ENCODE measurements at regions not wholly inside any gene's neighbourhood (a gene's known extent, or its start where the extent isn't known, plus 50 kb on each side); places are given as distances from the start of the nearest gene placed in this dataset.
"Not testable (repeated sequence)": the region's sequence is repeated elsewhere in the genome, so short reads cannot be mapped to it uniquely, and the experiment has no call there.

DNA sequence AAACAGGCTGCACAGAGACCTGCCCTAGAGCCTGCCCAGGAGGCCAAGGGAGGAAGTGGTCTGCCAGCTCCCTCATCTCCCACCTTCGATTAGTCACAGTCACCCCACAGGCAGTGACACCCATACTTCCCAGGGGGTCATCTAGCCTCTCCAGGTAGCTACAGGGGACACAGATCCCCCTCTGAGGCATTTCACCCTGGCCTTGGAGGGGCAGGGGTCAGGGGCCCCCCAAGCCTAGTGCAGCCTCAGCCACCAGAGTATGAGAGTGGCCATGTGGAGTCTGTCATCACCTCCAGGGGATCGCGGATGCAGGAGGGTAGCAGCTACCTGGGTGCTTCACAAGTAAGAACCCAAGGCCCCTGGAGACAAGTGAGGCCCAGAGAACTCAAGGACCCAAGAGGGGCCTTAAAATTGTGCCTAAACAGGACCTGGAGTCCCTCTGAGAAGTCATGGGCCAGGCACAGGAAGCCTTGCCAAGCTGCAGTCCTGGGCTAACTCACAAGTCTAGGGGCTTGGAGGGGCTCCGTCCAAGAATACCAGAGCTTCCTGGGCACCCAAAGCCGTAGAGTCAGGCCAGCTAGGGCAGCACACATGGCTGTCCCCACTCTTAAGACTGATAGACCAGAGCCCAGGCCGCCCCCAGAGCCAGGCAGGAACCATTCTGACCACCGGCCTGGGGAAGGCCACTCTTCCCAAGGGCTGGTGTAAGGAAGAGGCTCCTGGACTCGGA, 354.3 kb upstream of the ID2 start:
- Histone ChIP-seq H3K4me2 (ENCODE audit: low read depth, low read length, poor library complexity, severe bottlenecking) (no peak overlapping the region), H2AFZ (ENCODE audit: low read length) (no peak overlapping the region), H3K79me2 (ENCODE audit: low read length) (no peaks in the 10 kb centered on the region), H3K27me3 (ENCODE audit: low read length) (no peaks in the 10 kb centered on the region), H3K9me3 (ENCODE audit: low read length) (no peaks in the 10 kb centered on the region), H3K4me1 (ENCODE audit: low read length) (peaks cover 6% of the 10 kb centered on the region), H4K20me1 (ENCODE audit: insufficient read depth, low read depth, low read length) (no peaks in the 10 kb centered on the region), H3K4me3 (ENCODE audit: low read length) (no peak overlapping the region), H3K9me2 (replicated peaks; ENCODE audit: insufficient read depth, low read length) (no peaks in the 10 kb centered on the region), H3K9ac (ENCODE audit: low read length) (no peak overlapping the region), H3K27ac (ENCODE audit: low read length) (no peak overlapping the region), H3K36me3 (ENCODE audit: insufficient read depth, low read length) (no peaks in the 10 kb centered on the region)
- DNase-seq = no peak

DNA sequence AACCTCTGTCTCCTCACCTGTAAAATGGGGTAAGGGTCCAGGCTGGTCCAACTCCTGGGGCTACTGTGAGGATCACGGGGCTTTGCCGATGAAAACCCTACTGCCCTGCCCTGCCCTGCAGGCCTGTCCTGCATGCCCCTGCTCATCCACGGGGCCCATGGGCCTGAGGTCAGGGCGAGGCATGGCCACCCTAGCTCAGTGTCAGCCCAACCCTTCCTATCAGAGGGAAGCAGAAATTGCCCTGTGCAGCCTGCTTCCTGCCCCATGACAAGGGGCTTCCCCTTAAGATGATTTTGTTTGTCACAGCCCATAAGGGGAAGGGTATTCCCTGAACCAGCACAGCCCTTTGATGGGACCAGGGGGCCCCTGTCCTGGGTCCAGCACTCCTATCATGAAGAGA, 353.6 kb upstream of the ID2 start:
- Histone ChIP-seq H2AFZ (ENCODE audit: low read length) (no peak overlapping the region), H3K9me2 (replicated peaks; ENCODE audit: insufficient read depth, low read length) (no peaks in the 10 kb centered on the region), H4K20me1 (ENCODE audit: insufficient read depth, low read depth, low read length) (no peaks in the 10 kb centered on the region), H3K9ac (ENCODE audit: low read length) (no peak overlapping the region), H3K4me3 (ENCODE audit: low read length) (no peak overlapping the region), H3K27me3 (ENCODE audit: low read length) (no peaks in the 10 kb centered on the region), H3K9me3 (ENCODE audit: low read length) (no peaks in the 10 kb centered on the region), H3K27ac (ENCODE audit: low read length) (no peak overlapping the region), H3K79me2 (ENCODE audit: low read length) (no peaks in the 10 kb centered on the region), H3K4me1 (ENCODE audit: low read length) (peaks cover 6% of the 10 kb centered on the region), H3K36me3 (ENCODE audit: insufficient read depth, low read length) (no peaks in the 10 kb centered on the region), H3K4me2 (ENCODE audit: low read depth, low read length, poor library complexity, severe bottlenecking) (no peak overlapping the region)
- no peak for DNase-seq

DNA sequence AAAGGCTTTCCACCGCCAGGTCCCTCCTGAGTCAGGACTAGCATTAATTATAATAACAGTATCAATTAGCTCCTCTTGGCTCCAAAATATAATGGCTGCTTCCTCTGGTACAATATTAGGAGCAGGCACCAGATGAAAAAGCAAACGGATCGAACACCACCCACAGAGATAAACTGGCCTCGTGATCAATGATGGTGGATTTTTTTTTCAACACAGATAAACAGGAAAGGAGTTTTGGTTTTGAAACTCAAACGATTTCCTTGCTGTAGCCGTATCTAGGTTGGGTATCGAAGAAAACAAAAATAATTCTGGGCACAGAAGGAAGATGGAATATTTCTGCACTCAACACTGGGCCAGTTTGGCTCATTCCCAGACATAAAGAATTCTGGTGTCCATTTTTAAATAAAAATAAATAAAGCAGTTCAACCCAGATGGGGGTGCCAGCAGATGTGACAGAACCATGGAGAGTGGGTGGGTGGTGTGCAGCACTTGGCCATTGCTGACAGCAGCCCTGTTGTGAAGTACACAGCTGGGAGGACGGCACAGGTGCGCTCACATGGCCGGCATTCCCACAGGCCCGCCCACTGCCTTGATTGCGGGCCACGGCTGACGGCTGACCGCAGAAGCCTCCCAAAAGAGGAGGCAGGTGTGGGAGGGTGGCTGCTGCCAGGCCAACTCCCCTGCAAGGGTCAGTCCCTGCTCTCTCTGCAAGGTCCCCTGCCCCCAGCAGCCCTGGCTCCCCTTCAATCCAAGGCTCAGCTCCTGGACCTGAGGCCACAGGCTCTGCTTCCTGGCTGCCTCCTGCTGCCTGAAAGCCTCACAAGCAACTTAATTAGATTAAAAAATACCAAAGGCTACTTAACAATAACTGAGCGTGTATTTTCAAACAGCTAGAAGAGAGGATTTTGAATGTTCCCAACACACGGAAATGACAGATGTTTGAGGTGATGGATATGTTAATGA, 351.9 kb upstream of the ID2 start:
- Histone ChIP-seq H3K9me3 (ENCODE audit: low read length) (no peaks in the 10 kb centered on the region), H3K27me3 (ENCODE audit: low read length) (no peaks in the 10 kb centered on the region), H2AFZ (ENCODE audit: low read length) (no peak overlapping the region), H3K27ac (ENCODE audit: low read length) (no peak overlapping the region), H3K9me2 (replicated peaks; ENCODE audit: insufficient read depth, low read length) (no peaks in the 10 kb centered on the region), H3K4me1 (ENCODE audit: low read length) (peaks cover 6% of the 10 kb centered on the region), H3K4me3 (ENCODE audit: low read length) (no peak overlapping the region), H3K9ac (ENCODE audit: low read length) (no peak overlapping the region), H3K4me2 (ENCODE audit: low read depth, low read length, poor library complexity, severe bottlenecking) (no peak overlapping the region), H3K36me3 (ENCODE audit: insufficient read depth, low read length) (no peaks in the 10 kb centered on the region), H3K79me2 (ENCODE audit: low read length) (no peaks in the 10 kb centered on the region), H4K20me1 (ENCODE audit: insufficient read depth, low read depth, low read length) (no peaks in the 10 kb centered on the region)
- DNase-seq = no peak

DNA sequence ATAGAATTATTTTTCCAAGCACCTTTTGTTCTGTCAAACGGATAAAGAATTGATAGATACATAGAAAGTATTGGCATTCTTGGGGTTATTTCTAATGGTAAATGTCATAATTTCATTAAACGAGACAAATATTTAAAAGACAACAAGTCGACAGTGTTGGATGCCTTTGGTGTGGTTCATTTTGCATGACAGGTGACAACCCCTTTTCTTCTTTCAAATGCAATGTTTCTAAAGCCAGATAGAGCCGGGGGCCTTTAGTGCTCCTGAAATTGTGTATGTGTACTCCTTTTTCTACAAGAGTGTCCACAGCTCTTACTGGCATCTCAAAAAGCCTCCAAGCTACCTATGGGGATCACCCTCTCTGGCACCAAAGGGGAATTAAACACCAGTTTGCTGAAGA, 350.8 kb upstream of the ID2 start:
- Histone ChIP-seq H3K27me3 (ENCODE audit: low read length) (no peaks in the 10 kb centered on the region), H3K9me2 (replicated peaks; ENCODE audit: insufficient read depth, low read length) (no peaks in the 10 kb centered on the region), H3K9ac (ENCODE audit: low read length) (no peak overlapping the region), H3K4me1 (ENCODE audit: low read length) (peaks cover 6% of the 10 kb centered on the region), H3K79me2 (ENCODE audit: low read length) (no peaks in the 10 kb centered on the region), H3K9me3 (ENCODE audit: low read length) (no peaks in the 10 kb centered on the region), H3K36me3 (ENCODE audit: insufficient read depth, low read length) (no peaks in the 10 kb centered on the region), H3K27ac (ENCODE audit: low read length) (no peak overlapping the region), H3K4me2 (ENCODE audit: low read depth, low read length, poor library complexity, severe bottlenecking) (no peak overlapping the region), H4K20me1 (ENCODE audit: insufficient read depth, low read depth, low read length) (no peaks in the 10 kb centered on the region), H3K4me3 (ENCODE audit: low read length) (no peak overlapping the region), H2AFZ (ENCODE audit: low read length) (no peak overlapping the region)
- no peak for DNase-seq

DNA sequence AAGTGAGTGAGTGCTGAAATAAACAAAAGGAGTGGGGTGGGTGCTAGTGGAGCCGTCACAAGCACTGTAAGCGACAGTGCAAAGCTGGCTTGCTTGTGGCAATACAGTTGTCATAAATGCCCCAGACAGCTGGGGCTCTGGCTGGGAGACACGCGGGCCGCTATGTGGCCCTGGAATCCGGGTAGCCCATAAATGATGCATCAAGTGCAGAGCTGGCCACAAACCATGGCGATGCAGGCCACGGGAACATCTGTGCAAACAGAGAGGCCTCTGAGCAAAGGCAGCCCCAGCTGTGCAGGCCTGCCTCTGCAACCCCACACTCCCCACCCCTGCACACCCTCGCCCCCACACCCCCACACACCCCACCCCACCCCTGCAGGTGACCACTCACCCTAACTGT, 349.2 kb upstream of the ID2 start:
- no peak overlapping the region for H3K4me2 ChIP-seq (ENCODE audit: low read depth, low read length, poor library complexity, severe bottlenecking)
- H4K20me1 ChIP-seq (ENCODE audit: insufficient read depth, low read depth, low read length) = no peaks in the 10 kb centered on the region
- no peaks in the 10 kb centered on the region for H3K36me3 ChIP-seq (ENCODE audit: insufficient read depth, low read length)
- H3K4me1 ChIP-seq (ENCODE audit: low read length) = peaks cover 6% of the 10 kb centered on the region
- no peaks in the 10 kb centered on the region for H3K27me3 ChIP-seq (ENCODE audit: low read length)
- no peaks in the 10 kb centered on the region for H3K9me2 ChIP-seq (replicated peaks; ENCODE audit: insufficient read depth, low read length)
- no peak overlapping the region for H3K9ac ChIP-seq (ENCODE audit: low read length)
- H3K9me3 ChIP-seq (ENCODE audit: low read length) = no peaks in the 10 kb centered on the region
- H3K4me3 ChIP-seq (ENCODE audit: low read length) = no peak overlapping the region
- no peak for DNase-seq
- no peaks in the 10 kb centered on the region for H3K79me2 ChIP-seq (ENCODE audit: low read length)
- no peak overlapping the region for H3K27ac ChIP-seq (ENCODE audit: low read length)
- no peak overlapping the region for H2AFZ ChIP-seq (ENCODE audit: low read length)

DNA sequence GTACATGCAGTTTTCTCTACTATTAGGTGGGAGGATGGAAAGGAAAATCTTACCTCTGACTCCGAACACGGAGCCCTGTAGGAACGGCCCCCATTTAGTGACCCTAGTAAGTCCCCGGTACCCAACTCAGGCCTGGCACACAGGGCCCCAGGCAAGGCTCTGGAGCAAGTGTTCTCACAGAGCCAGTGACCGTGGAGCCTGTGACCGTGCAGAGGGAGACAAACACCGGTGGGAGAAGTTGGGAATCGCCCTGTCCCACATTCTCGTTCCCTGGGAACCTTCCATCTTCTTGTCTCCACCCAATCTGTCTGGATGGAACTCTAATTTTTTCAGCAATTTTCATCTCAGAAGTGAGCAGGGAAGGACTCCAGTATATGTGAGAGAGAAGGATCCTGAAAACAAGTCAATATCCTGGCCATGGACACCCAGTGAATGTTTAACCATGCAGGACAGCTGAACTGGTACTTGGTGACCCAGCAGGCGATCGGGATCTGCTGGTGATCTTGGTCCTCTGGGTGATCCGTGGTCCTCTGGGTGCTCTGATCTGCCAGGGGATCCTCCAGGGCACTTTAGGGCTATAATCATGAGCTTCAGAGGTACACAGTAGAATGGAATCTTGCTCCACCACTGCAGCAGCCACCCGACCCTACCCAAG, 348.6 kb upstream of the ID2 start:
- Histone ChIP-seq H3K9me3 (ENCODE audit: low read length) (no peaks in the 10 kb centered on the region), H3K4me2 (ENCODE audit: low read depth, low read length, poor library complexity, severe bottlenecking) (no peak overlapping the region), H3K9me2 (replicated peaks; ENCODE audit: insufficient read depth, low read length) (no peaks in the 10 kb centered on the region), H3K27ac (ENCODE audit: low read length) (no peak overlapping the region), H3K4me1 (ENCODE audit: low read length) (peaks cover 6% of the 10 kb centered on the region), H2AFZ (ENCODE audit: low read length) (no peak overlapping the region), H3K27me3 (ENCODE audit: low read length) (no peaks in the 10 kb centered on the region), H3K79me2 (ENCODE audit: low read length) (no peaks in the 10 kb centered on the region), H3K9ac (ENCODE audit: low read length) (no peak overlapping the region), H3K4me3 (ENCODE audit: low read length) (no peak overlapping the region), H4K20me1 (ENCODE audit: insufficient read depth, low read depth, low read length) (no peaks in the 10 kb centered on the region), H3K36me3 (ENCODE audit: insufficient read depth, low read length) (no peaks in the 10 kb centered on the region)
- no peak for DNase-seq

DNA sequence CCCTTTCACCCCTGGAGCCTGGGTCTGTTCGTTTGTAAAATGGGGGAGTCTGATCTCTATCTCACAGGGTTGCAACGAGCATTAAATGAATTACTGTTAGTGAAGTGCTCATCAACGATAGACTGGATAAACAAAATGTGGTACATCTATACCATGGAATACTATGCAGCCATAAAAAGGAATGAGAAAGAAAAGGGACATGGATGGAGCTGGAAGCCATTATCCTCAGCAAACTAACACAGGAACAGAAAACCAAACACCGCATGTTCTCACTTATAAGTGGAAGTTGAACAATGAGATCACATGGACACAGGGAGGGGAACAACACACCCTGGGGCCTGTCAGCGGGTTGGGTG, 348.0 kb upstream of the ID2 start:
- not testable (repeated sequence) for H3K27ac ChIP-seq (ENCODE audit: low read length); H3K4me2 ChIP-seq (ENCODE audit: low read depth, low read length, poor library complexity, severe bottlenecking); H3K79me2 ChIP-seq (ENCODE audit: low read length); H3K4me1 ChIP-seq (ENCODE audit: low read length); H3K9ac ChIP-seq (ENCODE audit: low read length); H3K9me3 ChIP-seq (ENCODE audit: low read length); H2AFZ ChIP-seq (ENCODE audit: low read length); H3K27me3 ChIP-seq (ENCODE audit: low read length); H4K20me1 ChIP-seq (ENCODE audit: insufficient read depth, low read depth, low read length); DNase-seq; H3K36me3 ChIP-seq (ENCODE audit: insufficient read depth, low read length); H3K4me3 ChIP-seq (ENCODE audit: low read length); H3K9me2 ChIP-seq (replicated peaks; ENCODE audit: insufficient read depth, low read length)

DNA sequence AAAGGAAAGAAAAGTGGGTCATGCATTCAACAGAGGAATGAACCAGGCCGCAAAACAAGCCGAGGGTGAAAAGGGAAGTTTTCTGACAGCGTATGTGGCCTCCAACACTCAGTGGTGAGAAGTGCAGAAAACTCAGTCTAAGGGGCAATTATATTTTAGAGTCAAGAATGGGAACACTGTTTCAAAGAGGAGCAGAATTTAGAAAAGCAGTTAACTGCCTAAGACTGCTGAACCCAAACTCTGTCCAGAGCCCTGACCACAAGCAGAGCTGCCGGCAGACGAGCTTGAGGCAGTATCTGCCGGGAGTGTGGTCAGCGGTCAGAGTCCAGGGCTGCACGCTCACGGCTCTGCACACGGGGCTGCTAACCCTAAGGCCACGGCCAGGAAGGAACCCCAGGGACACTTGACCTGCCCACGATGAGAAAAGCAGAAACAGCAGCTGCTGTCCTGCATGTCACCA, 347.0 kb upstream of the ID2 start:
- Histone ChIP-seq H4K20me1 (ENCODE audit: insufficient read depth, low read depth, low read length) (no peaks in the 10 kb centered on the region), H3K4me2 (ENCODE audit: low read depth, low read length, poor library complexity, severe bottlenecking) (no peak overlapping the region), H3K36me3 (ENCODE audit: insufficient read depth, low read length) (no peaks in the 10 kb centered on the region), H3K27me3 (ENCODE audit: low read length) (no peaks in the 10 kb centered on the region), H3K9me3 (ENCODE audit: low read length) (no peaks in the 10 kb centered on the region), H3K9ac (ENCODE audit: low read length) (no peak overlapping the region), H2AFZ (ENCODE audit: low read length) (no peak overlapping the region), H3K9me2 (replicated peaks; ENCODE audit: insufficient read depth, low read length) (no peaks in the 10 kb centered on the region), H3K4me1 (ENCODE audit: low read length) (peaks cover 6% of the 10 kb centered on the region), H3K79me2 (ENCODE audit: low read length) (no peaks in the 10 kb centered on the region), H3K27ac (ENCODE audit: low read length) (no peak overlapping the region), H3K4me3 (ENCODE audit: low read length) (no peak overlapping the region)
- no peak for DNase-seq

Measured in Karpas-422 (cell line).